NCI-H2196 treated with DMSO at 0.1 percent for 48 hours (cell line): ENCODE measurements at regions not wholly inside any gene's neighbourhood (a gene's known extent, or its start where the extent isn't known, plus 50 kb on each side); places are given as distances from the start of the nearest gene placed in this dataset.

Experiments used
- DNase-seq: peaks from one replicate; lab custom pipeline; 2025; ENCODE audit not compliant: unreplicated experiment; lab: John Stamatoyannopoulos, UW

DNA sequence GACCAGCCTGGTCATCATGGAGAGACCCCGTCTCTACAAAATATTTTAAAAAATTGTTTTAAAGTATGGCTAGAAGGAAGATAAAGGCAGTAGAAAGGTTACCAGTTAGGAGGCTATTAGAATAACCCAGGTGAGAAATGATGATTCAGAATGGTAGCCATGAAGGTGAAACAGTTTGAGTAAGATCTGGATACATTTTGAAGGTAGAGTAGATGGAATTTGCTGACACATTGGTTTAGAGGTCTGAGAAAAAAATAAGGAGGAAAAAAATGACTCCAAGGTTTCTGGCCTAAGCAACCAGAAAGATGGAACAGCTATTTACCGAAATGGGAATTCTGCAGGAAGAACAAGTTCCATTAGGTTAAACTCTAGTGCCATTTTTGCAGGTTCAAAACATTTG, 167.9 kb upstream of the TAB2 start:
- no peak for DNase-seq

DNA sequence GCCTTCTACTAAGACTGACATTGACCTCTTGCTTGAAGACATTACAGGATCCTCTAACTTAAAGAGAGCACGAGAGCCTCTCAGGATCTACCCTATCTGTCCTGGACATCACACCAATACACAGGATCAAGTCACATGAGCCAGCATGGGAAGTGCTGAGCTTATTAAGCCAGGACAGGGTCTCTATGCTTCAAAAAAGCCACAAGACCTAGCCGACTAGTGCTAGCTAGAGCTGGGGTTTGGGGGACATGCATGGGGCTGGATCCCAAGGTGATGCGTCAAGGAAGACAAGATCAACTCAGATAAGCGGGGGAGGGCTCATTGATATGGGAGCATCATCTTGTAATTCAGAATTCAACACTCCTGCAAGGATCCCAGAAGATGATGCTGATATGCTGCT, 167.2 kb upstream of the TAB2 start:
- no peak for DNase-seq

DNA sequence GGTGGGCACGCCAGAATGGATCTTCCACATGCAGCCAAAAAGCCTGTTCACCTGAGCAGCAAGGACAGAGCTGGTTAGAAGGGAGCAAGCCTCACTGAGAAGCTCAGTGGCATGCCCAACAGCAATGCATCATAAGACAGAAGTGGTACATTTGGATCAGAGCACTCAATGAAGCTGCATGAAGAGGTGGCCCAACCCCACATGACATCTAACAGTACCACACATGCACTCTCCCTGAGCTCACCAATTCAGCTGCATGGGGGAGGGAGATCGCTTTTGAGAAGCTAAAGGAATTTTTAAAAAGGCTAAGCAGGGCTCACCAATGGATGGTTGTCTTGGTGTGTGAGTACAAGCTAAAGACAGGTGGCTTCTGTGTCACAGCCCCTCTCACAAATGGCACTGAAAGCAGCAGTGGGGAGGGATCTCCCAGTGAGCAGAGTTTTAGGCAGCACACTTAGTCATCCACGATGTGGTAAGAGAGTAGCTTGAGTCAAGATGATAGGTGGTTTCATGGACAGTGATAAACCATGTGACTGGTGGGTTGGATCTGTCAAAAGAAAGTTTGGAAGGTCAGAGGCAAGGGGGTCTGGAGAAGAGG, 166.6 kb upstream of the TAB2 start:
- no peak for DNase-seq

DNA sequence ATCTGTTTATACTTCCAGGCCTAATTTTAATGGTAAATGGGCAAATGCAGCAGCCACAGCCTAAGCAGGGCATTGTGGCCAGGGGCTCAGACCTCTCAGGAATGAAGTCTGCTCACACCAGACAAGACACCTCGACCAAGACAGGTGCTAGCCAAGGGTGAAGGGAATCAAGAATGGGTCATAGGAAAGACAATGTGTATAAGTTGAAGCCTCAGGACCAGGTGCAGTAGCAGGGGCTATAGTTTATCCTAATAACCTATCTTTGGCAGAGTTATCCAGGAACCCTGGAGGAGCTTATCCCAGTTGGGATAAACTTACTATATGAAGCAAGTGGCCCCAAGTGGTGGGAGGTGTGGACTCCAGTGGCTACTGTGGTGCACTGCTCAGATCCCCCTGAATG, 165.0 kb upstream of the TAB2 start:
- no peak for DNase-seq

DNA sequence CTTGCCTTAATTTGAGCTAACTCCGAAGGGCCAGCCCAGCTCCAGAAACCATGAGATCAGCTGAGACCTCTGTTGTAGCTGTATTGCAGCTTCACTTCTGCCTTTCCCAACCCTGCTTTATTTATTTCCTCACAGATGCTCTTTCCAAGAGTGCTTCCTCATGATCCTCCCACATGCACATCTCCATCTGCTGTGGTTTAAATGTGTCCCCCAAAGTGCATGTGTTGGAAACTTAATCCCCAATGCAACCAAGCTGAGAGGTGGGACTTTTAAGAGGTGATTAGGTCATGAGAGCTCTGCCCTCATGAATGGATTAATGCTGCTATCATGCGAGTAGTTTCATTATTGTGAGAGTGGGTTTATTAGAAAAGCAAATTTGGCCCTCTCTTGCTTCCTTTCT, 164.4 kb upstream of the TAB2 start:
- DNase-seq = no peak

DNA sequence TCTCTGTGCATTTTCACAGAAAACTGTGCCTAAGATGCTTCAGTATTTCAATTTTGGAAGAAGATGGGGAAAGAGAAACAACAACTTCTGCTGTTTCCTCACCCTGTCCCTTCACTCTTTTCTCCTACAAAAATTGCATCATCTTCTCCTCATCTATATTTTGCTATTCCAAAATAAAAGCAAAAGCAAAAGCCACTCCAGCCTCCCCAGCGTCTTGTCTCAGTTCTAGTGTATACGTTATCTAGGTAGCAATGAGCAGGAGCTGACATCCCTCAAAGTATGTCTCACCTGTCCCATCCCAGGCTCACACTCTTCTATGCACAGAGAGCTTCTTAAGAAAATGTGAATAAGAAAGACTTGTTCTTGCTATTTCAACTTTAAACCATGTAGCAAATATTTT, 163.8 kb upstream of the TAB2 start:
- no peak for DNase-seq

- DNase-seq = no peak
Observed at GRCh38 chr6:149154261-149154821, 163.2 kb upstream of the TAB2 start.

DNA sequence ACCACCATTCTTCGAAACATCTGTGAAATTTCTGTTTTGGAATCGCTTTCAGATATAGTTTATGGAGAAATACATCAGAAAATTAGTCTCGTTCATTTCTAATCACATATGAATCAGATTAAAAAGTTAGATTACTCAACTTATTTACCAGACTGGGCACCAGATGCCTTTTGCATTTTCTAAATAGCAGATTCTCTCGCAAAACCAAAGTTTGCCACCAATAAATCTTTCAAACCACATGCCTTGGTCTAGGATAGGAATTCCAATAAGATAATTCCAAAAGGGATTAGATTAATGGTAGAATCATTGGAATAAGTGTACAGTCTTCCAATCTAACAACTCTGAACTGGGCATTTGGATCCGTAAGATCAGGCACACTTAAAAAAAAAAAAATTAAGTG, 160.4 kb upstream of the TAB2 start:
- DNase-seq = no peak

DNA sequence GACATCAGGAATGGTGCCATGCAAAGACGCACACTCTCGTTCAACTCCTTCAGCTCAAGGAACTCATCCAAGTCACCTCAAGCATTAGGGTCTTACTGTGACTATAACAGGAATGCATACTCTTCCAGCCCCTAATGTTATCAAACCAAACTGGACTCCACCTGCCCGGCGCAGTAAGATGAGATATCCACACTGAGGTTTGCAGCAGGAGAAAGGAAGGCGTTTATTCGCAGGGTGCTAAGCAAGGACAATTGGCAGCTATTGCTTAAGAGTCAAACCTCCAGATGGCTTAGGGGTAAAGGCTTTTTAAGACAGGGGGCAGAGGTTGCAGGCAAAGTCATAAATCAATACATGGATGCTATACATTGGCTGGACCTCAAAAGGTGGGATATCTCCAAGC, 159.4 kb upstream of the TAB2 start:
- DNase-seq = no peak

DNA sequence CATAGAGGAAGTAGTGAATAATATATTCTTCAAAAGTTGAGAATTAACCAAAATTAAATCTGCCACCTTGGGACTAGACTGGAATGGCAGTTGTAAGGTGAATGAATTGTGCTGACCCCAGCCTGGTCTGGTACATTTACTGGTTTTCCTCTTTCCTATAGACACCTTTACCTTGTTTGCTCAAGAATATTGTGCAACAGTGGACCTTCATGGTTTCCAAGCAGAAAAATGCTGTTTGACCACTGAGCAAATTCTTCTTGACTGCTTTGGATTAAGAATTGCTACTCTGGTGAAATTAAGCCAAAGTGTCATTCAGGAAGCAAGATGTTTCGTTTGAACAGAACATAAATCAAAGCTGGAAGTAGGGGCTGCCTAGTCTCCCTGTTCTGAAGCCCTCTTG, 156.6 kb upstream of the TAB2 start:
- DNase-seq = no peak

DNA sequence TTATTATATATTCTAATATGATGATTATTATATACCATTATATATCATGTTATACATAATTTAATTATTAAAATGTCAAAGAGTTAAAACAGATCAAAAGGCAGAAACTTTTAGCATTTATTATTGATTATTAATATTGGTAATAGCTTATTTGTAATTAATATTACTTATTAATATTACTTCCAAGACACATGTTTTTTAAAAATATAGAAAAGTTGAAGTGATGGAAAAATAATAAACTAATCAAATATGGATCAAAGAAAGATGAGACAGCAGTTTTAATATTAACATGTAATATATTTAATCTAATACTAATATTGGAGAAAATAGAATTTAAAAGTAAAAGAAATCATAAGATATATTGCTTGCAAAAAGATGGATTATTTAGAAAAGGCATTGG, 154.6 kb upstream of the TAB2 start:
- no peak for DNase-seq

DNA sequence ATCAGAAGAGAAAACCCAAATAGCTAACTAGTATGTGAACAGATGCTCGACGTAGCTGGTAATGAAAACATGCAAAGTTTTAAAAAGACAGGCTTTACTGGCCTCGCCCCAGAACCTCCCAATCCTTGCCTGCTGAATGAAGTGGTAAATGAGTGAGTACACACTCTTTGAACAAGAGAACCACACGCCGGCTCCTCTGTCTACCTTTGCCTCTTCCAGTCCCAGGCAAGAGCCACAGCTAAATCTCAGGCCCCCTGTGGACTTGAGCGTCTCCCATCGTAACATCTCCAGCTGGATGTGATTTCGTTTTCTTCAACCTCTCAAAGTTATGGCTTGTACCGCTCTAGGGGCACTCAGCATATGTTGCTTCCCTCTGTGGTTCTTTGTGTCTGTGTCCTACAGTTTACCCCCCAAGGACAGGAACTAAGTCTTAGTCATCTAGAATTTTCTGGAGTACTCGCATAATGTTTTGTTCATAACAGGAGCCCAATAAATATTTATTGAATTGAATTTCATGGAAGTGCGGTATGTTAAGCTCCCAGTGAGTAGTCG, 153.2 kb upstream of the TAB2 start:
- DNase-seq = no peak

GRCh38 chr6:149166336-149166735, 151.2 kb upstream of the TAB2 start:
- DNase-seq = no peak

DNA sequence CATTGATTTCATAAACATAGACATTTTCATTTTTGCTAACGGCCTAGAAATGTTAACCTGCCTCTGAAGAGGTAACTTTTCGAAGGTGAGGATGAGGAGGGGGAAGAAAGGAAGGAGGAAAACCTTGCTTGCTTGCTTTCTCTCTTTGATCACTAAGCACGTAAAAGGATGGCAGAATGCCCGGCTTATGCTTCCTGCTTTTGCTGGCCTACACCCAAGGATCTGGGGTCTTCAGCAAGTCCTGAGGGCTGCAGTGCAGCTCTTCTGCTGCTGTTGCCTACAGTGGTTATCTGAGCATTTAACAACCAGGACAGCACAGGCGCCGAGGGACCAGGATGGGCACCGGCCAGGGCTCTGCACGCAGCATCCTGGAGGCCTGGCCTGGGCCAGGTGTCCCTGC, 150.8 kb upstream of the TAB2 start:
- no peak for DNase-seq

GRCh38 chr6:149168968-149169367, 148.5 kb upstream of the TAB2 start:
- DNase-seq = no peak

DNA sequence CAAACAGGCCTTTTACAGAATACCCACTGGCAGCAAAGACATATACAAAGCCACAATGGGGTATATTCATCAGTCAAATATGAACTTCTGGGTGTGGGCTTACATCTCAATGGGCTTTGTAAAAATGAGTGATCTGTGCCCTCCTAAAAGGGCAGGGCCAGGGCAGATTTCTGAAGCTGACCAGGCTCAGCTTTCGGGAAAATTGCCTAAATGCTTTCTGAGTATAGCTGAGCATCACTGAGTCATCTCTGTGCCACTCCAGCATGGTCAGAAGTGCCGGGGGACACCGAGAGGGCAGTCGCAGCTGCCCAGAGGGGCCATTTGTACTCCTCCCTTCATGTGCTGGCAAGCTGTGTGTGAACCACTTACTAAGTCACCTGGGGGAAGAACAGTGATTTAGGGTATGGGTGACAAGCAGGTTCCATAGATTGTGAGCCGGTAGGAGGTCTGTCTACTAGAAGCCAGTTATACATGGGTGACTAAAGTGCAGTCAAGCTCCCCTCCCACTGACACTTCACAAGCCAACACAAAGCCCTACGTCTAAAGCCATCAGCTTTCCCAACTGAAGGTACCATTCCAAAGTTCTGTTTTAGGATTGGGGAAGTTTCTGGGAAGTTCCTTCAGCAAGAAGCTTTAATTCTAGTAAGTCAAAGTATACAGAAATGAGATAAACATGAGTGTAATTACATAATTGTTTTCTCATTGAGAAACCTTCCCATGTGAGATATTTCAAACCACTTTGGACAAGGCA, 147.6 kb upstream of the TAB2 start:
- DNase-seq = no peak

DNA sequence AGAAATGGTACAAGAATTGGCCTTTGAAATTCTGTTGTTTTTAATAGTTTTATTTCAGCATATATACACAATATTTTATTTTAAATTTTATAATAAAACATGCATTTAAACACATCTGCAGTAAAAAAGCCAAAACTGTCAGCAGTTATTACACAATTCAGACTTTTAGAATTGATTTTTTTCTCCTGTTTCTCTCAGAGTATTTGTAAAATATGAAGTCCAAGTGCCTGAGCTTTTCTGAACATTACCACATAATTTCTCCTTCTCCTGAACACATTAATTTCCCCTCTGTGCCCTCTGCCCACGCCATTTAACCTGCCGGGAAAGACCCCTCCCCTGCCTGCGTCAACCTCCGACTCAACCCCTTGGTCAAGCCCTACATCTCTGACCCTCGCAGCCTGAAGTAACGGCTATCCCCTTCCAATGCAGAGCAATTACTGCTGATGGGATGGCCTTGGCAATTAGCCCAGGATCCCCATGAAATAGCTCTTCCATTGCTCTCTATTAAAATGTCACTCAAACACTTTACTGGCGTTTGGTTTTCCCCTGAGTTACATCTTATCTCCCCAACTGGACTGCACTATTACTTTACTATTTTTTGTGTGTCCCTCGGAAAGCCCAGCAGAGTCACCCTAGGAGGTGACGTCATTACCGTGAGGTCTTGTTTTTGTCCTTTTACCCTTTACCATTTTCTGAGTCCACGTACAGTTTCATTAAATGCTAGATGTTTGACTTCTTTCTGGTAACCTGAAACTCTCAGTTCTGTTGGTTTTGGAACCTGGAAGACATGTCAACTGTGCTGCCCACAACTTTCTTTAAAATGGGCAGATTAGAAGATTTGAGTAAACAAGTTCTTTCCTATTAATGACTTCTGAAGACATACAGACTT, 146.7 kb upstream of the TAB2 start:
- DNase-seq = no peak

DNA sequence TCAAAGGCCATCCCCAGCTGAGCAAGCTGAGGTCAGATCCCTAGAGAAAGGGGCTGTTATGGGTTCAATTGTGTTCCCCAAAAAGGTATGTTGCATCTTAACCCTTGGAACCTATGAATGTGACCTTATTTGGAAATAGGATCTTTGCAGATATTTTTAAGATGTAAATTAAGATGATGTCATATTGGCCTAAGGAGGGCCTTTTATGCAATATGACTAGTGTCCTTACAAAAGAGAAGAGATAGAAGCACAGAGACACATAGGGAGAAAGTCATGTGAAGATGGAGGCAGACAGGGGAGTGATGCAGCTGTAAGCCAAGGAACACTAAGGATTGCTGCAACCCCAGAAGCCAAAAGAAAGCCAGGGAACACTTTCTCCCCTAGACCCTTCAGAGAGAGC, 144.3 kb upstream of the TAB2 start:
- DNase-seq = no peak

- no peak for DNase-seq
Observed at GRCh38 chr6:149174962-149175361, 142.6 kb upstream of the TAB2 start.

- no peak for DNase-seq
Observed at GRCh38 chr6:149176971-149177667, 140.4 kb upstream of the TAB2 start.

DNA sequence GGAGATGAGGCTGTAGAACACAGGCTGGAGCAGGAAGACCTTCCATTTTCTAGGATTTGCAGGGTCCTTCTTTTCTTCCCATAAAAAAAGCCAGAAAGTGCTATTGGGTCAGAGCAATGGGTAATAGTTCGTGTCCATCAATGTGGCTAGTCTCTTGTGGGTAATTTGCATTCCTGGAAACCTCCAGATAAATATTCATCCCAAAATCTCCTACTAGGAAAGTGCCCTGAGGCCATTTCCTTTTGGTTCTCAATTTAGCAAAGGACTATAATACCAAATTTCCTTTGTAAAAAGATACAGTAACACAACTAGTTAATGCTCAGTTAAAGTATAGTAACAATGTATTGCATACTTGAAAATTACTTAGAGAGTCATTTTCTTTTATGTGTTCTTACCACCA, 138.1 kb upstream of the TAB2 start:
- no peak for DNase-seq
